Activated CD4-positive, alpha-beta T cell treated with anti-CD3 and anti-CD28 coated beads for 36 hours (primary cell): ENCODE measurements at regions not wholly inside any gene's neighbourhood (a gene's known extent, or its start where the extent isn't known, plus 50 kb on each side); places are given as distances from the start of the nearest gene placed in this dataset.
A peak's percentile ranks its signal among the peaks of the same experiment; 100 is the strongest.

Experiments
- ATAC-seq: fragments of 200-7000 bp; cut with Tn5 transposase; one replicate; pipeline ENCODE4 v1.10.0; 2021; ENCODE audit warnings: mild to moderate bottlenecking, moderate library complexity
- CTCF ChIA-PET: fragments of 350-600 bp; sonication (Branson Sonifier 250); formaldehyde crosslinking; loops from one replicate; lab custom pipeline; 2021; ENCODE audit warnings: antibody characterized with exemption; lab: Charles Lee
- POLR2A ChIA-PET: fragments of 350-600 bp; sonication (Branson Sonifier 250); formaldehyde crosslinking; loops from one replicate; lab custom pipeline; 2021; ENCODE audit warnings: antibody characterized with exemption, inconsistent platforms; lab: Charles Lee
- DNase-seq: peaks from one replicate; pipeline ENCODE4 v3.0.0-alpha.2; 2020
- H3K27ac Mint-ChIP-seq: one replicate; pipeline ENCODE4 v1.8.0; 2021; ENCODE audit warnings: mixed read lengths
- H3K27me3 Mint-ChIP-seq: one replicate; pipeline ENCODE4 v1.8.0; 2021; ENCODE audit warnings: mixed read lengths
- H3K36me3 Mint-ChIP-seq: one replicate; pipeline ENCODE4 v1.8.0; 2021; ENCODE audit warnings: low read depth, mixed read lengths
- H3K4me1 Mint-ChIP-seq: one replicate; pipeline ENCODE4 v1.8.0; 2021; ENCODE audit warnings: mixed read lengths
- H3K4me3 Mint-ChIP-seq: one replicate; pipeline ENCODE4 v1.8.0; 2021; ENCODE audit warnings: mild to moderate bottlenecking, moderate library complexity, mixed read lengths
- H3K9me3 Mint-ChIP-seq: one replicate; pipeline ENCODE4 v1.8.0; 2021; ENCODE audit warnings: low read depth, mixed read lengths
- intact Hi-C, 2 experiments: fragments of 100-400 bp; cut with DNase I in 1 of 2; cut with micrococcal nuclease in 1 of 2; formaldehyde crosslinking; loops; one replicate each; pipeline versions ENCODE4 v1.14.2 to v1.15.1; 2022 to 2024; cut with DNase I, micrococcal nuclease

GRCh38 chr5:32512926-32513325 lies 68.4 kb upstream of the ZFR start:
- ATAC-seq (no peak), DNase-seq (no peak)
- ChIA-PET CTCF (interaction anchor here (0.7 to 2.1 kb wide), 4 partner anchors 19 to 73 kb away, joined by 3 to 6 read pairs (median 4); no protein-coding TSS in a partner anchor), POLR2A (interaction anchor here (0.5 to 0.7 kb wide), 2 partner anchors 9 to 21 kb away, joined by 3 to 6 read pairs; no protein-coding TSS in a partner anchor)
- Mint-ChIP-seq H3K27me3 (no peaks in the 10 kb centered on the region), H3K27ac (no peak overlapping the region), H3K36me3 (no peaks in the 10 kb centered on the region), H3K4me1 (no peaks in the 10 kb centered on the region), H3K4me3 (no peak overlapping the region), H3K9me3 (no peaks in the 10 kb centered on the region)
- intact Hi-C loops: no loop called here

GRCh38 chr5:32511776-32512374 lies 67.3 kb upstream of the ZFR start:
- ChIA-PET POLR2A (no interaction called here), CTCF (interaction anchor here (1.0 to 2.1 kb wide), 4 partner anchors 22 to 74 kb away, joined by 3 to 7 read pairs (median 5); no protein-coding TSS in a partner anchor)
- Mint-ChIP-seq H3K27ac (no peak overlapping the region), H3K4me3 (no peak overlapping the region), H3K36me3 (no peaks in the 10 kb centered on the region), H3K4me1 (no peaks in the 10 kb centered on the region), H3K9me3 (no peaks in the 10 kb centered on the region), H3K27me3 (no peaks in the 10 kb centered on the region)
- ATAC-seq (peak; percentile 60), DNase-seq (no peak)
- intact Hi-C loops: no loop called here

GRCh38 chr5:32510860-32511259 lies 66.3 kb upstream of the ZFR start:
- Mint-ChIP-seq H3K27ac (no peak overlapping the region), H3K36me3 (no peaks in the 10 kb centered on the region), H3K9me3 (no peaks in the 10 kb centered on the region), H3K4me1 (no peaks in the 10 kb centered on the region), H3K4me3 (no peak overlapping the region), H3K27me3 (peaks cover 2% of the 10 kb centered on the region)
- POLR2A ChIA-PET: no interaction called here
- no peak for ATAC-seq
- DNase-seq: no peak
- CTCF ChIA-PET: interaction anchor here (0.7 to 1.3 kb wide), 2 partner anchors 12 to 21 kb away, joined by 3 to 7 read pairs; no protein-coding TSS in a partner anchor
- intact Hi-C loops: no loop called here

- peaks cover 16% of the 10 kb centered on the region for H3K4me1 Mint-ChIP-seq
- no peak for ATAC-seq
- H3K36me3 Mint-ChIP-seq: no peaks in the 10 kb centered on the region
- CTCF ChIA-PET: interaction anchor here (1.3 to 1.5 kb wide), 2 partner anchors 81 kb away, joined by 4 read pairs; no protein-coding TSS in a partner anchor
- no peaks in the 10 kb centered on the region for H3K9me3 Mint-ChIP-seq
- H3K27me3 Mint-ChIP-seq: peaks cover 6% of the 10 kb centered on the region
- DNase-seq: no peak
- intact Hi-C loops: no loop called here
- no peak overlapping the region for H3K4me3 Mint-ChIP-seq
- H3K27ac Mint-ChIP-seq: no peak overlapping the region
- POLR2A ChIA-PET: no interaction called here
These were observed 64.6 kb upstream of the ZFR start for GRCh38 chr5:32508806-32509805.

GRCh38 chr5:32507738-32508434 lies 63.3 kb upstream of the ZFR start:
- no peak for DNase-seq
- H3K27me3 Mint-ChIP-seq: peaks cover 6% of the 10 kb centered on the region
- no peak for ATAC-seq
- peaks cover 16% of the 10 kb centered on the region for H3K4me1 Mint-ChIP-seq
- CTCF ChIA-PET: interaction anchor here (1.3 kb wide), 1 partner anchor 82 kb away, joined by 4 read pairs; no protein-coding TSS in a partner anchor
- no peak overlapping the region for H3K27ac Mint-ChIP-seq
- H3K36me3 Mint-ChIP-seq: no peaks in the 10 kb centered on the region
- H3K4me3 Mint-ChIP-seq: no peak overlapping the region
- intact Hi-C loops: no loop called here
- H3K9me3 Mint-ChIP-seq: no peaks in the 10 kb centered on the region
- POLR2A ChIA-PET: no interaction called here

GRCh38 chr5:32506799-32507198 lies 62.3 kb upstream of the ZFR start:
- ATAC-seq (no peak), DNase-seq (no peak)
- no peaks in the 10 kb centered on the region for H3K36me3 Mint-ChIP-seq
- POLR2A ChIA-PET: no interaction called here
- no peaks in the 10 kb centered on the region for H3K9me3 Mint-ChIP-seq
- intact Hi-C loops: no loop called here
- CTCF ChIA-PET: interaction anchor here (3.5 kb wide), 1 partner anchor 18 kb away, joined by 23 read pairs; no protein-coding TSS in a partner anchor
- H3K4me3 Mint-ChIP-seq: no peak overlapping the region
- H3K27ac Mint-ChIP-seq: no peak overlapping the region
- H3K4me1 Mint-ChIP-seq: peaks cover 16% of the 10 kb centered on the region
- H3K27me3 Mint-ChIP-seq: peaks cover 6% of the 10 kb centered on the region

- Mint-ChIP-seq H3K9me3 (no peaks in the 10 kb centered on the region), H3K4me3 (no peak overlapping the region), H3K27ac (no peak overlapping the region), H3K4me1 (peaks cover 16% of the 10 kb centered on the region), H3K27me3 (peaks cover 6% of the 10 kb centered on the region), H3K36me3 (no peaks in the 10 kb centered on the region)
- no peak for DNase-seq
- intact Hi-C loops: no loop called here
- no peak for ATAC-seq
- CTCF ChIA-PET: interaction anchor here (1.0 to 3.5 kb wide), 5 partner anchors 14 to 80 kb away, joined by 3 to 23 read pairs (median 4); no protein-coding TSS in a partner anchor
- POLR2A ChIA-PET: interaction anchor here (0.5 kb wide), 1 partner anchor 80 kb away, joined by 3 read pairs; no protein-coding TSS in a partner anchor
These were observed 61.7 kb upstream of the ZFR start for GRCh38 chr5:32506201-32506661.

- DNase-seq: no peak
- intact Hi-C loops: no loop called here
- peaks cover 16% of the 10 kb centered on the region for H3K4me1 Mint-ChIP-seq
- H3K27ac Mint-ChIP-seq: no peak overlapping the region
- ChIA-PET CTCF (interaction anchor here (0.6 to 3.5 kb wide), 8 partner anchors 10 to 107 kb away, joined by 3 to 23 read pairs (median 4); no protein-coding TSS in a partner anchor), POLR2A (interaction anchor here (0.5 kb wide), 1 partner anchor 81 kb away, joined by 3 read pairs; no protein-coding TSS in a partner anchor)
- H3K9me3 Mint-ChIP-seq: no peaks in the 10 kb centered on the region
- no peaks in the 10 kb centered on the region for H3K36me3 Mint-ChIP-seq
- H3K4me3 Mint-ChIP-seq: no peak overlapping the region
- H3K27me3 Mint-ChIP-seq: peaks cover 6% of the 10 kb centered on the region
- ATAC-seq: no peak
These were observed 61.2 kb upstream of the ZFR start for GRCh38 chr5:32505756-32506155.

- POLR2A ChIA-PET: no interaction called here
- no peaks in the 10 kb centered on the region for H3K36me3 Mint-ChIP-seq
- CTCF ChIA-PET: interaction anchor here (0.6 to 3.5 kb wide), 7 partner anchors 11 to 431 kb away, joined by 3 to 23 read pairs (median 3); no protein-coding TSS in a partner anchor
- H3K4me3 Mint-ChIP-seq: no peak overlapping the region
- intact Hi-C loops: no loop called here
- peak; percentile 13 for DNase-seq
- peak; percentile 9 for ATAC-seq
- peaks cover 6% of the 10 kb centered on the region for H3K27me3 Mint-ChIP-seq
- no peaks in the 10 kb centered on the region for H3K9me3 Mint-ChIP-seq
- peaks cover 16% of the 10 kb centered on the region for H3K4me1 Mint-ChIP-seq
- peak overlapping the region; percentile 25 for H3K27ac Mint-ChIP-seq
These were observed 60.6 kb upstream of the ZFR start for GRCh38 chr5:32504989-32505596.

- H3K9me3 Mint-ChIP-seq: no peaks in the 10 kb centered on the region
- H3K27ac Mint-ChIP-seq: peak overlapping the region; percentile 25
- ATAC-seq (no peak), DNase-seq (no peak)
- CTCF ChIA-PET: interaction anchor here (0.7 to 3.5 kb wide), 3 partner anchors 15 to 431 kb away, joined by 3 to 23 read pairs (median 10); no protein-coding TSS in a partner anchor
- no peak overlapping the region for H3K4me3 Mint-ChIP-seq
- intact Hi-C loops: no loop called here
- H3K27me3 Mint-ChIP-seq: peaks cover 6% of the 10 kb centered on the region
- POLR2A ChIA-PET: no interaction called here
- peaks cover 21% of the 10 kb centered on the region for H3K4me1 Mint-ChIP-seq
- no peaks in the 10 kb centered on the region for H3K36me3 Mint-ChIP-seq
These were observed 59.9 kb upstream of the ZFR start for GRCh38 chr5:32504329-32504988.
